HG03095 (cell line): ENCODE measurements at regions not wholly inside any gene's neighbourhood (a gene's known extent, or its start where the extent isn't known, plus 50 kb on each side); places are given as distances from the start of the nearest gene placed in this dataset.

ENCODE experiments used
- ATAC-seq: cut with Tn5 transposase; IDR thresholded peaks from one replicate; pipeline ENCODE4 v1.9.1; 2021; ENCODE audit warnings: moderate library complexity; ENCODE audit not compliant: unreplicated experiment

- ATAC-seq, result no peak
Measured at GRCh38 chr1:79694241-79694640, 687.7 kb upstream of the ADGRL4 start.

DNA sequence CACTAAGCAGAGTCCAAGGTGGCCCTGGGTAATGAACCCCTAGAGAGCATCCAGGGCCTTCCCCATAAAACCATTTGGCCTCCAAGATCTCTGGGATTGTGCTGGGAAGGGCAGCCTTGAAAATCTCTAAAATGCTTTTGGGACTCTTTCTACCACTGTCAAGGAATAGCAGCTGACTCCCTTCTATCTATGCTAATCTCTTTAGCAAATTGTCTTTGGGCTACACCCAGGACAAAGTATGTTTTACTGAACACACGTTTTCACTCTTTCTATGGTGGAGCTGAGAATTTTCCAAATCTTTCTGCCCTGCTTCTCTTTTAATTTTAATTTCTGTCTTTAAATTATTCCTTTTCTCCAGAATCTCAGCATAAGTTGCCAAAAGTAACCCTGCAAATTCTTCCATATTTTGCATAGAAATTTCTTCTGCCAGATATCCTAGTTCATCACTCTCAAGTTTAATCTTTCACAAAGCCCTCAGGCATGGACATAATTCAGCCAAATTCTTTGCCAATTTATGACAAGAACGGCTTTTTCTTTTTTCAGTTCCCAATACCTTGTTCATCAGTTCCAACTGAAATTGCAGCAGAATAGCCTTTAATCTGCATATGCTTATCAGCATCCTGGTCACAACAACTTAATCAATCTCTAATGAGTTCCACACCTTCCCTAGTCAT is 687.0 kb upstream of the ADGRL4 start:
- no peak for ATAC-seq

GRCh38 chr1:79692519-79692918 is 686.0 kb upstream of the ADGRL4 start:
- ATAC-seq, result no peak

DNA sequence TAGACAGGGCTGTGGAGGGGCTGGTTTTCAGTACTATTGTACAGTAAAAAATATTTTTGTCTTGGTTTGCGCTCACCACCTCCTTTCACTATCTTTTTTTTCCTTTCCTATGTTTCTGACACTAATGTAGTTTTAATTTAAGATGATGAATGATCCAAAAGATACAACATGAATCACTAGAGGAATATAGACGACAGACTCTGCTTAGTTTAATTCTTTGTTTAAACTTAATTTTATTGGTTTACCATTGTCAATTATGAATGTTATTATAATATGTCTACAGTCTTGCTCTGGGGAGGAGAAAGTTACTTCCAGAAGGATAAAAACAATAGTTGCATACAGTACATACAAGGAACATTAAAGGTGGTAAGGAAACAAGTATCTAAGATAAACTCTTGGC is 682.4 kb upstream of the ADGRL4 start:
- no peak for ATAC-seq

- no peak for ATAC-seq
Measured at GRCh38 chr1:79683420-79683819, 676.9 kb upstream of the ADGRL4 start.

DNA sequence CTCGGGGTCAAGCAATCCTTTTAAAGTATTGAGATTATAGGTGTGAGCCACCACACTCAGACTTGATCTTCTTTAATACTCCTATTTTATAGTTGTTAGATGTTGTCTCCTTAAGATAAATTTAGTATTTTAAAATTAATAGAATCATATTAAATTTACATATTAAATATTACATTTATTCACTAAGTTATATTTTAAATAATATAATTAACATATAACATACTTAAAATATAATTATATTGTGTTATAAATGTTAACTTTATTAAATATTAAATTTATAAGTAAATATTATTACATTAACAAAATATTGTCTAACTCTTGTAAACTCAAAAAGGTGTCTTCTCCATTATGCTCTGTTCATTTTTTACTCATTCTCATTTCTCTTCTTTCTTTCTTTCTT is 675.9 kb upstream of the ADGRL4 start:
- no peak for ATAC-seq

DNA sequence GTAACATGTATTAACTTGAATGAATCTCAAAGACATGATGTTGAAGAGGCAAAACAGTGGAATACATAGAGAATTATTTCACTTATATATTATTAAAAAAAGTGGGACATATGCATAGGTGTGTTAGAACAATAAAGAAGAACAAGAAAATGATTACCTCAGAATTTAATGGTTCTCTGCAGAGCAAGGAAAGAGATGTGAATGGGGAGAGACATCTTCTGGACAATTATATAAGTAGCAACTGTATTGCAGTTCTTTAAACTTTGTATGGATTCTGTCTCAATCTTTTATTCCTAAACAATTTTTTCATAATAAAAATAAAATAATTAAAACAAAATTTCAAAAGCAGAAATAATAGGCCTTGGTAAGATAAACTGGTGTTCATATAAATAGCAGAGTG is 674.9 kb upstream of the ADGRL4 start:
- no peak for ATAC-seq

DNA sequence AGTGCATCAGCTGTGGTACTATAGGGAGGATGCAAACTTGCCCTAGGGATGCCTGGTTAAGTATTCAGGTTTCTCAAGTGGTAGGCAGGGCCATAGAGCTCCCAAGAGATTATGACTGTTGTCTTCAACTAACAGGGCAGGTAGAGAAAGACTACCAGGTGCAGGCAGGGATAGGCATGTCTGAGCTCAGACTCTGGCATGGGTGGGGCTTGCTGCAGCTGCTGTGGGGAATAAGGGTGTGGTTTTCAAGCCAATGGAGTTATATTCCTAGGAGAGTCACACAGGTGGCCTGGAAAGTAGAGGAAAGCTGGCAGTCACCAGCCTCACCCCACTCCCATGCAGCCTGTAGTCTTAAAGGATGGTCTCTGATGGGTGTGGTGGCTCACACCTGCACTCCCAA is 673.4 kb upstream of the ADGRL4 start:
- no peak for ATAC-seq

DNA sequence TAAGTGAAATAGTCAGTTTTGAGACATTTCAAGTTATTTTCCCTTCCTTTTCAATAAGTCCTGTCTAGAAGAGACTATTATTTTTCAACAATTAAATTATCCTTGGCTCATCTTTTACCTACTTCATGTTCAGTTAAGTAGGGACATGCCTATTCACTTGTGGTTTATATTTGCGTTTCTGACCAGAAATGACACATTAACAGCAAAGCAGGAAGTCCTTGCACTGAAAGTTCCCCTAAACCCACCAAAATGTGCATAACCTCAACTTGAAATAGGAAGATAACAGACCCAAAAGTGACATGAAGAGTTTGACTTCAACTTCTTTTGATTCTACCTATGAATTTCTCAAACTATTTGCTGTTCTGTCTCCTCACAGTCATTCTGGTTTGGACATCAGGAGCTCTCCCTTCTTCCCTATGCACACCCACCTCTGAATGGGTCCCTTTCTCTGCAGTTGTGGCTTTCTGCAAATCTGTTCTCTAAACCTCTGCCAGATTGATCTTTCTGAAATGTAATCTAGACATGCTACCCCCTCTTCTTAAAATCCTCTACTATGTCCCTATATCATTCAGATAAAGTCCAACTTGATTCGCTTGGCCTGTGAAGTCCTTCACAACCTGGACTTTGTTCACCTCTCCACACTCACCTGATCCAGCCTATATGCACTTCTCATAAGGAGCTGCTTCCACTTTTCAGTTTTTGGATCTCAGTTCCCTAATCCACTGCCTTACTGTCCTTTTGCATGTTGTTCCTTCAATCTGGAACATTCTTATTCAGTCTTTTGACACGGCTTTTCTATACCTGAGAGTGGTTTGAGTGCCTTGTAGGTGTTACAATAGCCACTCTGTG is 661.5 kb upstream of the ADGRL4 start:
- peak; percentile 89 for ATAC-seq

DNA sequence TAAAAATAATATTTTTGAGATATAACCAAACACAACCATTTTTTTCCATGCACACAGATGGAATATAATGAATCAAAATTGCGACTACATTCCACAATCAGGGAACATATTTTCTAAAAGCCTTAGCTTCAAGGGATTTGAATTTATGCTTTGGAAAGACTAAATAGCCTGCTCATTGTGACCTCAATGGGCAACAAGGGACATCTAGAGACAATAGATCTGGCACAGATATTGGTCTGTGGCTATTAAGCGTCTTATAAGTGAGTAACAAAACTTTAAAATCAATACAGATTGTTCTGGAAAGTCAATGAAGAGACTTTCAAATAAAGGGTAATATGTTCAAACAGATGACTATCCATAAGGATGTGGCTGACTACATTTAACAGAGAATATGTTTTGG is 660.6 kb upstream of the ADGRL4 start:
- no peak for ATAC-seq

DNA sequence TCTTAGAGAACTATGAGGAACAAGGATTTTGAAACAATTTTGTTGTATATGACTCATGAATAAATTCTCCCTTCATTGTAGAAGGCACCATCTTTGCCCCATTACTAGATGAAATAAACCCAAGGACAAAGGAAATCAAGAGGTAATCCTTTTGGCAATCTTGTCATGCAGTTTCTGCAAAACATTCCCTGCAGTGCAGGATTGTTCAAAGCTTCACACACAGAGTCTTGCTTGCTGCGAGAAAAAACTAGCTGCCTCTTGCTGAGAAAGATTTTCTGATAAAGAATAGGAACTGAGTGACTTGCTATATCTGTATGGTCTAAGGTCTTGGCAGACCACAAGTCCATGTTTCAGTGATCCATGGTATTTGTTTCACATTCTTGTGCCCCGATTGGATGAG is 657.4 kb upstream of the ADGRL4 start:
- no peak for ATAC-seq

DNA sequence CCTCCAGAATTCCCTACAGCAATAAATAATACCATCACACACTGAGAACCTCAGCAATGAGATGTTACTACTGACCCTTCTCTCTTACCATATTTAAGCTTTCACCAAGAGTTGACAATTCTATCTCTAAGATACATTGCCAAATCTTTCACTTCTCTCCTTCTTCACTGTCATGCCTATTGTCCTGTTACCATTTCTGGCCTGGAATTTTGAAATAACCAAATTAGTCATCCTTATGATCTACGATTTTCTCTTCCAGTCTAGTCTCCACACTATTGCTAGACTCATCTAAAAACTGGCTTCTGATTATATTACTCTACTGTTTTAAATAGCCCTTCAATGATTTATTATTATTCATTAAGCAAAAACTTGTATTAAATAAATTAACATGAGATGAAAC is 656.1 kb upstream of the ADGRL4 start:
- ATAC-seq, result no peak

- ATAC-seq, result no peak
Measured at GRCh38 chr1:79660129-79660528, 653.6 kb upstream of the ADGRL4 start.

GRCh38 chr1:79657951-79658658 is 651.6 kb upstream of the ADGRL4 start:
- ATAC-seq, result no peak

GRCh38 chr1:79655876-79656275 is 649.3 kb upstream of the ADGRL4 start:
- no peak for ATAC-seq

DNA sequence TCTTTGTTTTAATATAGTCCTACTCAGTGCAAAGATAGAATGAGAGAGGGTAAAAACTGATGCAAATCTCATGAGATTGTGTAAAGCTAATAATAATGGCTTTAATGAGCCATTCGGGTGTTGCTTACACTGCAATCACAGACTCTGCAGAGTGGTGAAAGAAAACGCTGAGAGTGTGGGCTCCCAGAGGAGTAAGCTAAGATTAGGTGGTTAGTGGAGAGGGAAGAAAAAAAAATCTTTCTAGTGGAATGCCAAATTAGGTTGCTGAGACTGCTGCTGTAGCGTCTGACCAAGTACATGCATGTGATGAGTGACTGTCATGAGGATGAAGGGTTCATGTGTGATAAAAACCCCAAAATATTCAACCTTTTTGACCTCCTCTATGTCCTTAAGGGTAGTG is 645.9 kb upstream of the ADGRL4 start:
- no peak for ATAC-seq

GRCh38 chr1:79648126-79648525 is 641.6 kb upstream of the ADGRL4 start:
- no peak for ATAC-seq

- no peak for ATAC-seq
Measured at GRCh38 chr1:79646880-79647279, 640.4 kb upstream of the ADGRL4 start.

DNA sequence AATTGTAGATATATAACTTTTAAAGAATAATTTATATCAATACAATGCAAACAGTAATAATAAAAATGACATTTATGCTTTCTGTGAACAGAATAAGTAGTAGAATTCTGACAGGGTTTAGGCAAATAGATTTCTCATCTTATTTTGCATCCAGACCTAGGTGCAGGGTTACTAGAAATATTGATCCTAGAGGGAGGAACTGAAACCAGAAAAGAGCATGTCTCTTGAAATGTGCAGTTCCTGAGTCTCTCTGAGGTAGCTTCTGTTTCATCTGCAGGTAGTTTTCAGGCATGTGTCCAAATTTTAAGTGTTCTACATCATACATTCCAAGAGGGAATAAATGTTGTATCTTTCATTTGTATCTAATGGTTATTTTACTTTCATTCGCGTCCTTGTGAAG is 631.9 kb upstream of the ADGRL4 start:
- peak; percentile 80 for ATAC-seq

GRCh38 chr1:79633456-79633855 is 626.9 kb upstream of the ADGRL4 start:
- ATAC-seq, result no peak

DNA sequence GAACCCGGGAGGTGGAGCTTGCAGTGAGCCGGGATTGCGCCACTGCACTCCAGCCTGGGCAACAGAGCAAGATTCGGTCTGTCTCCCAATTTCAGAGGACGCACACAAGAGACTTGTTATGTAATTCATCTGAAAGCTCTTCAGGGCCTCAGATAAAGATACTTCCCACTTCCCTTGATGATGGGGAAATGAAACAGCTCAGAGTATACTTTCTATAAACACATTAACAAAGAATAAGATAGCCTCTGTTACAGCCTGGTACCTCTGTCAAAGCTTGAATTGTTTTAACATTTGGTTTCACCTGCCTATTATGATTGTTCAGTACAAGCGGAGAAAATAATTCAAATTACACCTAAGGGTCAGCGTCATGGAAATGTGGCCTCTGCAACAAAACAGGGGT is 622.9 kb upstream of the ADGRL4 start:
- ATAC-seq, result peak; percentile 61

DNA sequence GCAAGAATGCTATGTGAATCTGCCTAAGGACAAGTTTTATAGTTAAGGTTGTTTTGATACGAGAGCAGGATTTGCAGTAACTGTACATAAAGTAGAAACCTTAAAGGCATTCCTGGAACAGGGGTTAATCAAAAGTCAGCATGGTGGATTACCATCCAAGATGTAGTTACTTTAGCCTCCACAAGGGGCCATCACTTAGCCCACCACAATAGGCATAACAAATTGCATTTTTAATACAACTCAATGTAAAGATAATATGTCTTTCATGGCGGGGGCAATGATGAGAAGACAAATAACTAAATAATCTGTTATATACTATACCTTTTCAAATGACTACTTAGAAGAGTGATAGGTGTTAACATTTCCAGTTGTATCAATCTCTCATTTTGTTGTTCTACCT is 611.2 kb upstream of the ADGRL4 start:
- ATAC-seq, result no peak
